Sciatic nerve (tissue), 2 donors: ENCODE measurements at regions not wholly inside any gene's neighbourhood (a gene's known extent, or its start where the extent isn't known, plus 50 kb on each side); places are given as distances from the start of the nearest gene placed in this dataset.

Source experiments
- ATAC-seq: fragments of 200-7000 bp; cut with Tn5 transposase; one replicate; pipeline ENCODE4 v1.9.1; 2020; ENCODE audit warnings: mild to moderate bottlenecking, moderate library complexity
- DNase-seq: peaks from one replicate; pipeline ENCODE4 v3.0.0-alpha.2; 2020; ENCODE audit warnings: low spot score
- intact Hi-C: fragments of 100-400 bp; cut with DNase I; formaldehyde crosslinking; loops from one replicate; pipeline ENCODE4 v1.14.2; 2022
- donor health status: DM: no; HTN: no; CAD: no.
- donor health status: DM: no; HTN: no; CAD: no.

DNA sequence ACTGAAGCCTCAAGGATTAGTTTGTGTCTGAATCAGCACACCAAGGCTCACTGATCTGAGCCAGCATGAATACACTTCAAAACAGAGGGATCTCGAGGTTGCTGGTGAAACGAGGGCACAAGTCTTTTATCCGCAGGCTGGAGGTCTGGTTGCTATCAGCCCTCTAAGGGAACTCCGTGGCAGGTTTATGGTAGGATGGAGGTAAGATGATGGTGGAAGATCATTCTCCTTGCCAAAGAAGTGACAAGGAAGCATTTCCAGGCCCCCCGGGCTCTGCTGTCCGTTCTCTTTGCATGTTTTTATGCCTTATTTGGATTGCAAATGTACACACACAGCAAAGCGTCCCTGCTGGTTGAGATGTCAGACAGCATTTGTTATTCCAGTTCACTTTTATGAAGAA is 268.3 kb downstream of the ARHGAP12 start:
- ATAC-seq (no peak), DNase-seq (no peak)
- intact Hi-C loops: no loop called here

GRCh38 chr10:31659665-31660064 is 269.0 kb downstream of the ARHGAP12 start:
- intact Hi-C loops: no loop called here
- no peak for DNase-seq
- ATAC-seq: no peak

DNA sequence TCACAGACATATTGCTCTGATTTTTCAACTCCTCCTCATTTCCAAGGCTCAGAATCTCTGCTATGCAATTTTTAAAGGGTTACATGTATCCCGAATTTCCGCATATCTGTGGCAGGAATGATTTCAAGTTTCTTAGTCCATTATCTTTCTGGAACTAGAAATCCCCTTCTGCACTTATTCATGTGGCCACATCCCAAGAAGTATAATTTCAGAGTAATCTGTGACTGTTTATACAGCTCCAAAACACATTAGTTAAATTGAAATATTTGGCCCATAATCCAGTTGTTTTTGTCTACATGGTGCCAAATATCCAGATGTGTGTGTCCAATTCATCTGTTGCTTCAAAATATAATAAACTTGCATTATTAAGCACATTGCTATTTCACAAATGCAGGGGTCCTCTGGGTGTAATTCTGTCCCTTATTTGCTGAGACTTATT is 271.2 kb downstream of the ARHGAP12 start:
- ATAC-seq: peak; percentile 67
- intact Hi-C loops: no loop called here

GRCh38 chr10:31656851-31657433 is 271.7 kb downstream of the ARHGAP12 start:
- peak; percentile 88 for ATAC-seq
- no peak for DNase-seq
- intact Hi-C loops: no loop called here

More for the DNA sequence above, 271.2 kb downstream of the ARHGAP12 start:
- DNase-seq: no peak

GRCh38 chr10:31652038-31652437 is 276.6 kb downstream of the ARHGAP12 start:
- no peak for DNase-seq
- intact Hi-C loops: no loop called here
- no peak for ATAC-seq

DNA sequence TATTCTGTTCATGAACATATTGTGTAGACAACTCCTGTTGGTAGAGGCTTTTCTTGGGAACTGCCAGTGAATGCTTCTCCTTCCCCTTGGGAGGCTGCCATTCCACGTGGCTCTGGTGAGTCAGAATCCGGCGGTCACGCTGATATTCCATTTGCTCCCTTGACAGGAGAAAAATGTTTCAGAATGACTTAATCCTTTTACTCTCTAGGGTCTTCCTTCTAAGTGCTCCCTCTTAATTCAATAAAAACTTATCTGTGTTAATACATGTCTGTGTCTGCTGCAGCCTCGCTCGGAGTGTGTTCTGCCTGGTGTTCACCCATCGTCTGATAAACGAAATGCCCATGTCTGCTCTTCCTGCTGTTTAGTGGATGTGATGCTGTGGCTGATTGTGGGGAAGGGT is 278.6 kb downstream of the ARHGAP12 start:
- intact Hi-C loops: no loop called here
- peak; percentile 95 for ATAC-seq
- peak; percentile 88 for DNase-seq

DNA sequence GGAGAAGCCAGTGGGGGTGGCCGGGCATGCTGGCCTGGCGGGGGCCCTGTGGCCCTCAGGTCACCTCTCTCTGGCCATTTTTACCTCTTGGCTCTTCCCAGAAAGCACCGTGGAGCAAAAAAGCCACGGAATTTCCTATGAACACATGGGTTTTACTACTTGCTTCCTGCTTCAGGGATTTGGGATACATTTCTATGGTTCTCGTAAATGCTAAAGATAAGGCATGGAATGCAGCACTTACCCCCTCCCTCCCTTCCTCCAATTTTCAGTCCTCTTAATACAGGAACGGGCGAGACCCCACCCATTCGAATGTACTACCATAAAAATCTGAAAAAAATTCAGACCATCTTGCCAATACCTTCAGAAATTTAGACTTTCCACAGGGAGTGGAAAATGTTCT is 279.7 kb downstream of the ARHGAP12 start:
- intact Hi-C loops: no loop called here
- ATAC-seq: no peak

GRCh38 chr10:31647861-31648260 is 280.8 kb downstream of the ARHGAP12 start:
- DNase-seq: no peak

More for the DNA sequence above, 279.7 kb downstream of the ARHGAP12 start:
- DNase-seq: no peak

DNA sequence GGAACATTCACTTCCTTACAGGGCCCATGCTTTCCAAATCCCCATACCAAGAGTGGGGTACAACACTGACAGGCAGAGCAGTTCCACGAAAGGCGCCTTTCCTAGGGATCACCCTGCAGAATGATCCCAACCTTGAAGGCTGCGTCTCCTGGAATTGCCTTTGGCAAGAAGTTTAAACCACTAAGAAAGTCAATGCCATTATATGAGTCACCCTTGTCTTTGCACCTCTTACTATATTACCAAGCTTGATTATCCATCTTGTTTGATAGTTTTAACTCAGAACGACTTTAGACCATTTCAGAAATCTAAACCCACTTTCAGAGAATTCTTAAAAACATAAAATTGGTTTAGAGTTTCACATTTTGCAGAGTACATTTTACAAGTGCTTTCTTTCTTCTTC is 282.1 kb downstream of the ARHGAP12 start:
- ATAC-seq (no peak), DNase-seq (no peak)
- intact Hi-C loops: no loop called here

More at GRCh38 chr10:31647861-31648260, 280.8 kb downstream of the ARHGAP12 start:
- intact Hi-C loops: no loop called here
- ATAC-seq: no peak

GRCh38 chr10:31645786-31646185 is 282.8 kb downstream of the ARHGAP12 start:
- ATAC-seq: no peak
- intact Hi-C loops: no loop called here
- DNase-seq: no peak

- intact Hi-C loops: no loop called here
- no peak for ATAC-seq
- DNase-seq: no peak
Observed at GRCh38 chr10:31644931-31645633, 283.5 kb downstream of the ARHGAP12 start.

- intact Hi-C loops: no loop called here
- ATAC-seq (no peak), DNase-seq (no peak)
Observed at GRCh38 chr10:31642281-31642680, 286.4 kb downstream of the ARHGAP12 start.

DNA sequence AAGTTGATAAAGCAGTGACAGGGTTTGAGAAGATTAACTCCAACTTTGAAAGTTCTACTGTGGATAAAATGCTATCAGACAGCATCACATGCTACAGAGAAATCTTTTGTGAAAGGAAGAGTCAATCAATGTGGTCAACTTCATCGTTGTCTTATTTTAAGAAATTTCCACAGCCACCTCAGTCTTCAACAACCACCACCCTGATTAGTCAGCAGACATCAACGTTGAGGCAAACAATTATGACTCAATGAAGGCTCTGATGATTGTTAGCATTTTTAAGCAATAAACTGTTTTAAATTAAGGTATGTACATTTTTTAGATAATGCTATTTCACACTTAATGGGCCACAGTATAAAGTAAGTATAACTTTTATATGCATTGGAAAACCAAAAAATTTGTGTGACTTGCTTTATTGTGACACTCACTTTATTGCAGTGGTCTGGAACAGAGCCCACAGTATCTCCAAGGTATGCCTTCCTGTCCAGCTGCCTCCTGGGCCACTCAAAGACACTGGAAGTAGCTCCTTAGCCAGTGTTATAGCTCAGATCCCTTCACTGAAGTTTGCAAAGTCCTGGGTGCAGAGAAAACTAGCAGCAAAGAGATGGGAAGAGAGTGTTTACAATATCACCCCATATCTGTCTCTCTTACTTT is 293.1 kb downstream of the ARHGAP12 start:
- DNase-seq: no peak
- no peak for ATAC-seq
- intact Hi-C loops: no loop called here

DNA sequence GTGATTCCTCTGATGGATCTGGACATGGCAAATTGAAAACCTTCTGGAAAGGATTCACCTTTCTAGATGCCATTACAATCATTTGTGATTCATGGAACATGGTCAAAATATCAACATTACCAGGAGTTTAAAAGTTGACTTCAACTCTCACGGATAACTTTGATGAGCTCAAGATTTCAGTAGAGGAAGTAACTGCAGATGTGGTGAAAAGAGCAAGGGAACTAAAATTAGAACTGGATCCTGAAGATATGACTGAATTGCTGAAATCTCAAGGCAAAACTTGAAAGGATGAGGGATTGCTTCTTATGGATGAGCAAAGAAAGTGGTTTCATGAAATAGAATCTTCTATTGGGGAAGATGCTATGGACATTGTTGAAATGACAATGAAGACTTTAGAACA is 293.6 kb downstream of the ARHGAP12 start:
- ATAC-seq (no peak), DNase-seq (no peak)
- intact Hi-C loops: no loop called here

DNA sequence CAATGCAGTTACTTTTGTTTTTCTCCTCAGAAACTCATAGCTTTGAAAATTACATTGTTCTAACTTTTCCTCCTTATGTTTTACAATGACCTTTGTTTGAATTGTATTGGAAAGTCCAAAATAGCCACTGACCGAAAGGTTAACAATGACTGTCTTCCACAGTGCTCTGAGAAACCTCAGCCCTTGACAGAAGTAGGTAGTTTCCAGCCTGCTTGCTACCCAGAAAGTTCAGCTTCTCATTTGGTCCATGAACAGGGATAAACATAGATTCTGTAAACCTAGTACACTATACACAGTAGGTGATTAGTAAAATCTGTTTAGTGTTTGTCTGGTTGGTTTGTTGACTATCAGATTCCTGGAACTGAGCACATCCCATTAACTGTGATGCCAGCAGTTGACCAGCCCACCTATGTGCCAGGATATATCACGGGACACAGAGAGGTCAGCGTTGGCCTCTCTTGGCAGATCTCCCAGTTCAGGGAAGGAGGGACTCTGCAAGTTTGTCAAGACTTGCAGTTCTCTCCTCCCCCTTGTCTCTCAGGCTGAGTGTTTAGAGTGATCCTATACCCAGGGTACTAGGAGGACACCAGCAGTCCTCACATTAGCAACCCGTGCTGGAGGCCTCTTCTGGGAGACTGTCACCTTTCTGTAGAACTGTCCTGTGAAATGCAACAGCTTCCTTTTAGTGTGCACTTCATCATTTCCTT is 297.6 kb downstream of the ARHGAP12 start:
- intact Hi-C loops: no loop called here
- no peak for ATAC-seq
- no peak for DNase-seq

DNA sequence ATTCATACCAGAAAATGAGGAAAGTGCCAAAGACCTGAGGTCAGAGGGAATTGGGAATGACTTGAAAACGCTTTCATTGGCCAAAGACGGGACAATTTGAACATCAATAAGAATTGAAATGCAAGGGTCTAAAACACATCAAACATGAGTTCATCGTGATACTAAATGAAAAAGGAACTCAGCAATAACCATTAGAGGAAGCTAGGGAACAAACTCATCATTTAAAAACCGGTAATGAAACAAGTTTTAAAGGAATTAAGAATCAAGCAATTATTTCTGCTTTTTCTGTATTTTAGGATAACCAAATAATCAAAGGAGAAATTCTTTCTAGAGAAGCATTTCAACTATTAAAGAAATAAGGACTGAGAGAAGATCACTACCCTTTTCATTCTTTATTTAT is 303.1 kb downstream of the ARHGAP12 start:
- intact Hi-C loops: no loop called here
- DNase-seq (no peak), ATAC-seq (no peak)

DNA sequence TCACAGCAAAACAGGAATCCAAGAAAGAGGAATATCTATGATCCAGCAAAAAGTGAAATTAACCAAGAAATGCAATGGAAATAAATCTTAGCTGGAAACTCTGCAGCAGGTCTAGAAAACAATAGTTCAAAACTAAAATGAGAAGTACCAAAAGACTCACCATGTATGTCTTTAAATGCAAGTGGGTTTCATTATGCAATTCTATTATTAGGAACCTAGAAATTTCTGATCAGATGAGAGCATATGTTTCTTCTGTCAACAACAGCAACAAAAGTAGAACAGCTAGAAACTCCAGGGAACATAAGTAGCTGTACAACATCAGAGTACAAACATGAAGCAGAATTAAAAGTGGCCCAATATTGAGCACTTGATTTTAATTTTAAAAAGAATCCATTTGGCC is 304.0 kb downstream of the ARHGAP12 start:
- DNase-seq: no peak
- intact Hi-C loops: no loop called here
- ATAC-seq: no peak

DNA sequence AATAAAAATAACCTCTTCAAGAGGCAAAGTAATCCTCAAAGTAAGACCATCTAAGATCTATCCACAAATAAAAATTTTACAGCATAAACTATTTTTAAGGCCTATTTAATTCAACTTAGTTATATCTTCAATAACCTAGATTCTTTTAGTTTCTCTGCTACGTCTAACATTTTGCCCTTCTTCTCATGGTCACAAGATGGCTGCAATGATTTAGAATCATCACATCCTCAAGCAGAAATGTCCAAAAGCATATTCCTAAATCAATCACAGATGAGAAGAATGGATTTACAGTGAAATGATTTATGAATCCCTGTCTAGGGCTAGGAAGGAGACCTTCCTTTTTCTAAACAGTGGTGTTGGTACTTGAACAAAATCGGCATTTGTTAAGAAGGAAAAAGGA is 304.7 kb downstream of the ARHGAP12 start:
- intact Hi-C loops: no loop called here
- ATAC-seq (no peak), DNase-seq (no peak)

DNA sequence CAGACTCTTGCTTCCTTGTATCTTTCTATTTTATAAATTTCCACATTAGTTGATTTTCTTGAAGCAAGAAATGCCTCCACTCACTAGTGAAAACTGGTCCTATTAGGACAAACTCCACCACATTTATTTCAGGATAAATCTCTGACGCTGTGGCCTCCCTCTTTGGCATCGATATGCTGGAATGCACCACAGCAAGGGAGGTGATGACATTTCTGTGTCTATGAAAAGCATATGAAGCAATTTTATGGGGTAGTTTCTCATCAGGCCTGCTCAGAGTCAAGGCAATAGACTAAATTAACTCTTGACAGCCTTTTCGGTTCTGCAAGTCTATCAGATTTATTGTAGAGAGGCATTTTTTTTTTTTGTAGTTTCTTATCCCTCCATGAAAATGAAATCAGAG is 304.4 kb downstream of the ZEB1 start:
- intact Hi-C loops: no loop called here
- ATAC-seq (peak; percentile 32), DNase-seq (no peak)

DNA sequence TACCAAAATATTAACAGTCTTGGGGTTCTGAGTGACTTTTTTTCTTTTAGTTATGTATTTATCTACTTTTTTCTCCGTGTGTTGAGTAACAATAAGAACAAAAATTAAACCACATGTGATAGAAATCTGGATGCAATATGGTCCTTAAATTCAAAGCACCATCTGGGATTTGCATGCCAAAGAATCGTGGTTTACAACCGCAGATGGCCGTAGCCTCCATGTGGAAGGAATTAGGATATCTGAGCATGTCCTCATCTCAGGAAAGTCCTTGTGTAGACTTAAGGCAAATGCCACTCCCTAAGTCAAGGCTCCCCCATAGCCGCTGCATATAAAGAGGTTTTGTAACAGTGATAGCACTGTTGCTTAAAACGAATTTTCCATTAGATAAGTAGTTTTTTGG is 304.0 kb downstream of the ZEB1 start:
- ATAC-seq (peak; percentile 78), DNase-seq (no peak)
- intact Hi-C loops: no loop called here
